ENCODE measurements at regions not wholly inside any gene's neighbourhood (a gene's known extent, or its start where the extent isn't known, plus 50 kb on each side); places are given as distances from the start of the nearest gene placed in this dataset.

DNA sequence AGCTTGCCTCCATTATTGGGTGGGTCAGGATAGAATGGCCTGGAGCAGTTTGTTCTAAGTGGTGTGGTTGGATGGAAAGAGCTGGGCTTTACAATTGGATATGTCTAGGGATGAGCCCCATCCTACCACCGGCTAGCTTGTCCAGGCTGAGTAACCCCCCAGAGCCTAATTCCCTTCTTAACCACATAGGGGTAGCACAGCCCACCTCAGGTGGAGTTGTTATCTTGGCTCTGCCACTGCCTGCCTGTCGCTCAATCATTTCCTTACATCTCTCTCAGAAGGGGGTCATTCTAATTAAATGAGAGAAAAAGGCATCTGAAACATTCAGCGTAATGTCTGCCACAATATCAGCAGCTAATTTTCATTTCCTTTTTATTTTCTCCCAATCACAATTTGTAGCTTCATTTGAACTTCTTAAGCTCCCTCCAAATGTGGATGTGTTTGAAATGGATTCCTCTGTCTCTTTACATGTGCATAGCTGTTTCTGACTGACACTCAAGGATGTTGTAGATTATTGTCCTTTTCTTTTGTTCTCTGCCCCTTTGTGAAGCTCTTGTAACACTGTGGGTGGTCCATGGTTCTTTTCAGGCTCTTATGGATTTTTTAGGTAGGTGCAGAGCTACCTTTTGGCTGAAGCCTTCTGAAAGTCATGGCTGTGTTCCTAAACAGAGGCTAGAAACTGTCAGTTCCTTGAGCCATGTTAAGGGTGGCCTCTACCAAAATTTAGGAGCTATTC is 383.1 kb upstream of the KLF4 start:
- WGBS (ENCODE audit: insufficient coverage, low coverage, low lambda C conversion rate, missing lambda C conversion rate), result 90% methylated on average over 3 of the region's 3 CpGs
- ATAC-seq (no peak), DNase-seq (no peak)
- Histone ChIP-seq H3K36me3 (no peaks in the 10 kb centered on the region), H3K27ac (no peak overlapping the region), H3K9me3 (no peaks in the 10 kb centered on the region), H3K27me3 (no peaks in the 10 kb centered on the region), H3K4me1 (no peaks in the 10 kb centered on the region), H3K4me3 (no peak overlapping the region)
- intact Hi-C loops (cut with DNase I), result no loop called here
- TF ChIP-seq POLR2A (IDR thresholded peaks at IDR 0.05), result no peak
- TF ChIP-seq, protein P1, sequence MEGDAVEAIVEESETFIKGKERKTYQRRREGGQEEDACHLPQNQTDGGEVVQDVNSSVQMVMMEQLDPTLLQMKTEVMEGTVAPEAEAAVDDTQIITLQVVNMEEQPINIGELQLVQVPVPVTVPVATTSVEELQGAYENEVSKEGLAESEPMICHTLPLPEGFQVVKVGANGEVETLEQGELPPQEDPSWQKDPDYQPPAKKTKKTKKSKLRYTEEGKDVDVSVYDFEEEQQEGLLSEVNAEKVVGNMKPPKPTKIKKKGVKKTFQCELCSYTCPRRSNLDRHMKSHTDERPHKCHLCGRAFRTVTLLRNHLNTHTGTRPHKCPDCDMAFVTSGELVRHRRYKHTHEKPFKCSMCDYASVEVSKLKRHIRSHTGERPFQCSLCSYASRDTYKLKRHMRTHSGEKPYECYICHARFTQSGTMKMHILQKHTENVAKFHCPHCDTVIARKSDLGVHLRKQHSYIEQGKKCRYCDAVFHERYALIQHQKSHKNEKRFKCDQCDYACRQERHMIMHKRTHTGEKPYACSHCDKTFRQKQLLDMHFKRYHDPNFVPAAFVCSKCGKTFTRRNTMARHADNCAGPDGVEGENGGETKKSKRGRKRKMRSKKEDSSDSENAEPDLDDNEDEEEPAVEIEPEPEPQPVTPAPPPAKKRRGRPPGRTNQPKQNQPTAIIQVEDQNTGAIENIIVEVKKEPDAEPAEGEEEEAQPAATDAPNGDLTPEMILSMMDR (IDR thresholded peaks at IDR 0.05), result no peak

DNA sequence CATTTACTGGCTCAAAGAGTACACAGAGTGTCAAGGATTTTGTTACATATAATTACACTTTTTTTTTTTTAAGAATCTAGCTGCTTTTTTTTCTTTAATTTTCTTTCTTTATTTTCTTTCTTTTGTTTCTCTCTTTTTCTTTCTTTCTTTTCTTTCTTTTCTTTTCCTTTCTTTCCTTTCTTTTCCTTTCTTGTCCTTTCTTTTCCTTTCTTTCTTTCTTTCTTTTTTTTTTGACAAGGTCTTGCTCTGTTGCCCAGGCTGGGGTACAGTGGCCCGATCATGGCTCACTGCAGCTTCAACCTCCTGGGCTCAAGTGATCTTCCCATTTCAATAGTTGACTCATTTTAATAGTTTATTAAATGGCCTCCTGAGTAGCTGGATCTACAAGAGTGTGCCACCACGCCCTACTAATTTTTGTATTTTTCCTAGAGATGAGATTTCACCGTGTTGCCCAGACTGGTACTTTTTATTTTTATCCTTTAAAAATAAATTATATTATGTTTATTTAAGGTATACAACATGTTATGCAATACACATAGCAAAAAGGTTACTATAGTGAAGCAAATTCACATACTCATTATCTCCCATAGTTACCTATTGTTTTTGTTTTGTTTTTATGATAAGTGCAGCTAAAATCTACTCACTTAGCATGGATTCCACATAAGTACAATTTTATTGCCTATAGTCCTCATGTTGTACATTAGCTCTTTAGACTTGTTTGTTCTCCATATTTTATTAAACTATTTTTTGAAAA is 381.5 kb upstream of the KLF4 start:
- no peaks in the 10 kb centered on the region for H3K9me3 ChIP-seq
- DNase-seq (no peak), ATAC-seq (no peak)
- no peaks in the 10 kb centered on the region for H3K4me1 ChIP-seq
- no peak overlapping the region for H3K27ac ChIP-seq
- no peaks in the 10 kb centered on the region for H3K36me3 ChIP-seq
- H3K4me3 ChIP-seq, result no peak overlapping the region
- no peaks in the 10 kb centered on the region for H3K27me3 ChIP-seq
- WGBS (ENCODE audit: insufficient coverage, low coverage, low lambda C conversion rate, missing lambda C conversion rate), result 82% methylated on average over 3 of the region's 3 CpGs
- intact Hi-C loops (cut with DNase I), result no loop called here
- no peak for TF ChIP-seq POLR2A (IDR thresholded peaks at IDR 0.05)
- TF ChIP-seq, protein P1 (IDR thresholded peaks at IDR 0.05), result no peak

DNA sequence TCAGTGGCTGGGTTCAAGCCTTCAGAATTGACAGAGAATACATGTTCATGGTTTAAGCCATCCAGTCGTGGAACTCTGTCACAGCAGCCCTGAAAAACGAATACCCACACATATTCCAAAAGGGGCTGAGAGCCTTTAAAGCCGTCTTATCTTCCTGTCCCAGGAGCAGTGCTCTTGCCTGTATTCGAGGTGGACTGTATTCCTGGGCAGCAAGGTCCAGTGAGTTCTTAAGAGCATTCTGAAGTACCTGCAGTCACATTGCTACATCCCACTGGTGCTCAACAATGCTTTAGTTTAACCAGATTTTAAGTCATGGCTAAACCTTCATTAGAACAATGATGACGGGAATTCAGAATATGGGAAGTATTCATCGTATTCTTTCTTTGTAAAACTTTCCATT is 380.7 kb upstream of the KLF4 start:
- Histone ChIP-seq H3K4me1 (no peaks in the 10 kb centered on the region), H3K36me3 (no peaks in the 10 kb centered on the region), H3K9me3 (no peaks in the 10 kb centered on the region), H3K27ac (no peak overlapping the region), H3K4me3 (no peak overlapping the region), H3K27me3 (no peaks in the 10 kb centered on the region)
- ATAC-seq (no peak), DNase-seq (no peak)
- TF ChIP-seq, protein P1 (IDR thresholded peaks at IDR 0.05), result no peak
- TF ChIP-seq POLR2A (IDR thresholded peaks at IDR 0.05), result no peak
- intact Hi-C loops (cut with DNase I), result no loop called here
- 52% methylated on average over 6 of the region's 6 CpGs for WGBS (ENCODE audit: insufficient coverage, low coverage, low lambda C conversion rate, missing lambda C conversion rate)

DNA sequence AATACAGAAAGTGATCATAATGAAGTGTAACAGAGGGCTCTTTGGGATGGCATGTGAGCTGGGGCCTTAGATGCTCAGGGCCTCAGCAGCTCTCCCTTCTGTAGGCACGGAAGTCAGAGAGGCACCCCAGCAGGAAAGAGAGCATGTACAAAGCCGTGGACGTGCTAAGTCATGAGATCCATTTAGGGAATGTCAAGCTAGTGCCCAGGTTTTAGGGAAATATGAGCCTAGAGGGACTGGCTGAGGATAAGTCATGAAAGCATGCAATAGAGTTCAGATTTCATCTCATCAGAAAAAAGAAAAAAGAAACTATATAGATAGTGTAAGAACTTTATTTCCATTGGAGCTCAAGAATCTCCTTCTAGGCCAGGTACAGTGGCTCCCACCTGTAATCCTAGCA is 379.5 kb upstream of the KLF4 start:
- 76% methylated on average over 3 of the region's 3 CpGs for WGBS (ENCODE audit: insufficient coverage, low coverage, low lambda C conversion rate, missing lambda C conversion rate)
- intact Hi-C loops (cut with DNase I), result no loop called here

DNA sequence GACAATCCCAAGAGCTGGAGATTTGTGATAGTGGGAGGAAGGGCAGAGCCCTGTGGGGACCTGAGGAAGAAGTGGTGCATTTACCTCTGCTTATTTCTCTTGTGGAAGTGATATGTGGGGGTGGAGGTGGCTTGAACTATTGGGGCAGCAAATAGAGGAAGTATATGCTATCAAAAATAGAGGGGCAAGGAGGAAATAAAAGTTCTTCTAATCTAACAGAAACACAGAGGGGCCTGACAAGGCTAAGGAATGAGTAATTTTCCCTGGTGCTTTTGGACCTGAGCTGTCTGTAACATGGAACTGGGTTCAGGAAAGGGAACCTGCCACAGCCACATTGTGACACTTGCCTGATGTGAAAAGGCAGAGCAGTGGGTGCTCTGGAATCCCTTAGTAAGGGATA is 378.6 kb upstream of the KLF4 start:
- Histone ChIP-seq H3K9me3 (no peaks in the 10 kb centered on the region), H3K4me1 (no peaks in the 10 kb centered on the region), H3K4me3 (no peak overlapping the region), H3K36me3 (no peaks in the 10 kb centered on the region), H3K27me3 (no peaks in the 10 kb centered on the region), H3K27ac (no peak overlapping the region)
- ATAC-seq (no peak), DNase-seq (no peak)
- no peak for TF ChIP-seq POLR2A (IDR thresholded peaks at IDR 0.05)
- TF ChIP-seq, protein P1 (IDR thresholded peaks at IDR 0.05), result no peak
- intact Hi-C loops (cut with DNase I), result no loop called here

More for the DNA sequence above, 379.5 kb upstream of the KLF4 start:
- H3K27me3 ChIP-seq, result no peaks in the 10 kb centered on the region
- no peak for DNase-seq
- H3K9me3 ChIP-seq, result no peaks in the 10 kb centered on the region
- ATAC-seq, result no peak
- TF ChIP-seq POLR2A (IDR thresholded peaks at IDR 0.05), result no peak
- H3K4me3 ChIP-seq, result no peak overlapping the region
- no peaks in the 10 kb centered on the region for H3K36me3 ChIP-seq
- no peak overlapping the region for H3K27ac ChIP-seq
- H3K4me1 ChIP-seq, result no peaks in the 10 kb centered on the region

Measured in right lobe of liver (tissue), 6 donors.